Posterior vena cava (tissue), 2 donors: ENCODE measurements at regions not wholly inside any gene's neighbourhood (a gene's known extent, or its start where the extent isn't known, plus 50 kb on each side); places are given as distances from the start of the nearest gene placed in this dataset.
"Not testable (repeated sequence)": the region's sequence is repeated elsewhere in the genome, so short reads cannot be mapped to it uniquely, and the experiment has no call there.

Experiments used
- DNase-seq: peaks from one replicate; pipeline ENCODE4 v3.0.0-alpha.2; 2020; ENCODE audit warnings: low spot score
- intact Hi-C, 2 donors: fragments of 100-400 bp; cut with DNase I; formaldehyde crosslinking; loops; one replicate each; pipeline versions ENCODE4 v1.14.1 to v1.14.2; 2022 to 2023
- donor health status: DM: yes; HTN: yes; CAD: no.
- donor health status: DM: yes; HTN: yes; CAD: no.

DNA sequence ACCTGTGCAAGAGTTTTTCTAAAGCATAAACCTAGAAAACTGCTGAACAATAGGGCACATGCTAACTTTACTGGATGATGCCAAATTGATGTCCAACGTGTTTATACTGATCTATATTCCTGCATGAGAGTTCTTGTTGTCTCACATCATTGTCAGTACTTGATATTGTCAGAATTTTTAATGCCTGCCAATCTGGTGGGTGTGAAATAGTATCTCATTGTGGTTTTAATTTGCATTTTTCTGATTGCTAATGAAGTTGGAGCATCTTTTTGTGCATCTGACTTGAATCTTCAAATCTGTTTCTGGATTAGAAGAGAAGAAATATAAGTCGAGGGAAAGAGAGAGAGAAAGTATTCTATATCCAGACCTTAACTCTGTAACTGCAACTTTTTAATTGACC lies 309.8 kb upstream of the KIAA1217 start:
- DNase-seq: no peak
- intact Hi-C loops: loop anchor here in 1 of 2 donors (5.0 kb wide), 1 partner anchor 1703 kb away; no protein-coding TSS in a partner anchor

DNA sequence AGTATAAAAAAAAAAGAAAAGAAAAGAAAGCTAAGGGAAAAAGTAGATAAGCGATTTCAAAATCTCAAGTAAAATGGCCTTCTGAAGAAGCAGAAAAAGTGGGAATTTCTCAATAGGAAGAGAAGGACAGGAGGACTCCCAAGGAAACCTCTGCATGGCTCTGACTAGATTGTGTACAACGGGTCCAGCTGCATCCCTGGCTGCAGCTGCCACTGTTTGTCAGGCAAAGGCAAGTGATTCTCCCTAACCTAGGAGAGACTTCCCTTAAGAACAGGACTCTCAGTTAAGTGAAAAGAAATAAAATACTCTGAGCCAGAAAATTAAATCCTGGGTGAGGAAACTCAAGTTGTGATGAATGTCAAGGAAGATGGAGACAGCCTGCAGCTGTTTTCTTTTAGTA lies 298.6 kb upstream of the KIAA1217 start:
- DNase-seq: no peak
- intact Hi-C loops: no loop called here

DNA sequence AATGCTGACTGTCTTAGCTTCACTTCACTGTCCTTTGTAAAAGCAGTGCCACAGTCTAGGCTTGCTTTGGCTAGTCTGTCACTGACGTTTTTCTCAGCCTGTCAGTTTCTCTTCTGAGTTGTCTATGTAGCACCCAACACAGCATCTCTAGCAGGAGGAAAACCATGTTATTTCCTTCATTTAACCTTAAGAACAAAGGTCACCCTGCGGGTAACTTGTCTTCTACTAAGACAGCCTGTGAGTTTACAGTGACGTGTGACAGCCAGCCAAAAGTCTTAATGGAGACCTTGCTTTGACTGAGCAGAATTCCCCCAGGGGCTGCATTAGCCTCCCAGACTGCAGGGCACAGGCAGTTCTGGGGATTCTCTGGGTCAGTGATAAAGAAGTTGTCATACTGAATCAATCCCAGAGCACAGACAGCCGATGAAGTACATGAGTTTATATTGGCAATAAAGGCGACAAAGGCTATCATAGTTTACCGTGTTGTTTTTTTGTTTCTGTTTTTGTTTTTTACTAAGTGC lies 296.0 kb upstream of the KIAA1217 start:
- intact Hi-C loops: no loop called here
- DNase-seq: no peak

DNA sequence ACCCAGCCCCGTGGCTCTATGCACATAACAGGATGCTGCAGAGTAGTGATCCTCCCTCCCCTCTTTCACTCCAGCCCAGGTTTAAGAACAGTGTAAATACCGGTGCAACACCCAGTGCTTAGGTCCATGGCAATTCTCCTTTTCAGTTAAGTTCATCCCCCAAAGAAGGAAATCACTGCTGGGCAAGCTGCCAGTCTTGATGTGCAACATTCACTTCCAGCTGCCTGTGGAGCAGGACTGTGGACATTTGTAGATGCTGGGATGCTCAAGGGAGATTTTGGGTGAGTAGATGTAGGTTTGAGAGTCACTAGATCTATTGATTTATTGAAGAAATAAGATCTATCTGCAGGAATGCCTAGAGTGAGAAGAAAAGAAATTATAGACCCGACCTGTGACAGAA lies 294.3 kb upstream of the KIAA1217 start:
- no peak for DNase-seq
- intact Hi-C loops: no loop called here

DNA sequence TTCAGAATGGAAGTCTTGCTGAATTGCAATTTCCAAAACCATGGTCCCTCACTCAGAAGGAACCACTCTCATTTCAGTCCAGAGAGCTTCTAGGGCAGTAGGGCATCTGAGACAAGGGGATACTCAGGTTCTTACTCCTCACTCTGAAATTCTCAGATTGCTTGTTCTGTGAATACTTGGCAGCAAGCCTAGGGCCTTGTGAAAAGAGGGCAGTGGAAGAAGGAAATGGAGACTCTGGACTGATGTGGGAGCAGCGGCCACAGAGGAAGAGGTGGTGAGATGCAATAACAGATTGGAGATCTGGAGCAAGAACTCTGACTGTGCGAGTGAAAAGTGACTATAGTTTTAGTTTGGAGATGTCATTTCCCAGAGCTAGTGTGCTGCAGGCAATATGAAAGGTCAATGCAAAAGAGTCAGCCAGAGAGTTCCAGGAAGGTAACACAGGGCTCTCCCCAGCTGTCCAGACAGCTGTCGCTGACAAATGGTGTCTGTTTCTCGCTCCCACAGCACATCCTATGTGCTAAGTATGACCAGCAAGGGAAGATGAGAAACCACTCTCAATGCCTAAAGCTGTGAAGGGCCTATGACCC lies 291.6 kb upstream of the KIAA1217 start:
- no peak for DNase-seq
- intact Hi-C loops: no loop called here

DNA sequence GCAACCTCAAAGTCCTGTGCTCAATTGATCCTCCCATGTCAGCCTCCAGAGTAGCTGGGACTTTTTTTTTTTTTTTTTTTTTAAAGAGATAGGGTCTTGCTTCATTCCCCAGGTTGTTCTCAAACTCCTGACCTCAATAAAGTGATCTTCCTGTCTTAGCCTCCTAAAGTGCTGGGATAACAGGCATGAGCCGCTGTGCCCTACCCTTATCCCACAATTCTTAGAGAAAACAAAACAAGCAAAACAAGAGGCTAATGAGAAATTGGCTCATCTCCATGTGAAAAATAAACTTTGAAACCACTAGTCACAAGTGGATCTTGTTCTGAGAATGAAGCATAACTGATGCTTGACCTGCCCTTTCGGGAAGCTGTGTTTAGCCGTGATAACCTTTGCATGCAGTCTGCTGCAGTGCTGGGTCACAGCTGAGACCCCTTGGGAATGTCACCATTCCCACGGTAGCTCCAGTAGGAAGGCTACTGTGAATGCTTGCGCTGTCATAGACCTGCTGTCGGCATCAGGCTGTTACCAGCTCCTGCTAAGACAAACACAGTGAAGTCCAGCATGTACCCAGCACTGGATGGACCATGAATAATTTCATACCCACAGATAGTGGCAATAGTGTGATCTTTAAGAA lies 290.7 kb upstream of the KIAA1217 start:
- no peak for DNase-seq
- intact Hi-C loops: no loop called here

DNA sequence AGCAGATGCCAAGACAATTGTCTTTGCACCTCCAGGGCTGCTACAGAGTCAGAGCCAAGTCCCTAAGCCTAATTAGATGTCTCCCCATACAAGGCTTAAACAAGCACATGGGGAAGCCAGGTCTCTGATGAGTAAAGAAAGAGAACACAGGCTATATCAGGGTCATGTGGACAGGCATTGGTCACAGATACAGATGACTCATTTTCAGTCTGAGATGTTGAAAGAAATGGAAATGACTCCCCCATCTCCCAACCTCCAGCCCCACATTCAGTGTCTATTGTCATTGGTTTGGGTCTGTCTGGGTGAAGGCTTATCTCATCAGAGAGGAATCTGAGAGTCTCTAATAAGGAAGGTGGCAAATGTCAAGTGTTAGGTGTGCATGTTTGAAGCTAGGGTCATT lies 290.1 kb upstream of the KIAA1217 start:
- intact Hi-C loops: no loop called here

DNA sequence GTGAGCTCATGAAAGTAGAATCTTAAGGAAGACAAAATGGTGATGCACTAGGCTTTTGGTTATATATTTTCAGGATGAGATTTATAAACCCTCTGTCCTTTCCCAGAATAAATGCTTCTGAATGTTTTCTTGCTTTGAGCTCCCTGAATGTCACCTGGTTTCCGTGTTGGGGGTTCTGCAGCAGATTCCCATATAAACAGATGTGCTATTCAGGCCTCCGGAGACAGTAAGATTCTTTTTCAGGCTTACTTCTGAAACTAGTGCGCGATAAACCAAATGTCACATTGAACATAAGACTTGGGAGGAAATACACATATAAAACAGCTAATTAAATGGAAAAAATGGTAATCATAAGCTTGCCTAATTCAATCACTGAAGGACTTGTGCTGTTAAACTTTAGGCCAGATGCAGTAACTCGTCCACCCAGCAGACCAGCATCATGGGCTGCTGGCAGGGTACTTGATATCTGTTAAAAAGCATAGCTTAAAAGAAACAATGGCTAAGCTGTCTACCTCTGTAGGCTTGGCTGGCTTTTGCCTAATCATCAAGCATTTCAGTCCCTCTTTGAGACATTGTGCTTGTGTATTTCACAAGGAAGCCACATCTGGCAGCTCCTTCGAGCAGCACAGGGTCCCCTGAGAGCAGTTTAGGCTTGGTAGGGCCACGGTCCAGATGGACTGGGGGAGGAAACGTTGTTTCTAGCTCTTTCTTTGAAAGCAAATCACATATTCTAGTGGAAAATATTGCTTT lies 281.2 kb upstream of the KIAA1217 start:
- DNase-seq: no peak
- intact Hi-C loops: no loop called here

More for the DNA sequence above, 290.1 kb upstream of the KIAA1217 start:
- no peak for DNase-seq

DNA sequence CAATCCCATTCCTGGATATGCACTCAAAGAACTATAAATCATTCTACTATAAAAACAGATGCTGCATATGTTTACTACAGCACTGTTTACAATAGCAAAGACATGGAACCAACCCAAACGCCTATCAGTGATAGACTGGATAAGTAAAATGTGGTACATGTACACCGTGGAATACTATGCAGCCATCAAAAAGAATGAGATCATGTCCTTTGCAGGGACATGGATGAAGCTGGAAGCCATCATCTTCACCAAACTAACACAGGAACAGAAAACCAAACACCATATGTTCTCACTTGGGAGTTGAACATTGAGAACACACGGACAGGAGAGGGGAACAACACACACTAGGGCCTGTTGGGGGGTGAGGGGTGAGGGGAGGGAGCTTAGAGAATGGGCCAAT lies 274.9 kb upstream of the KIAA1217 start:
- DNase-seq, intact Hi-C loops: not testable (repeated sequence)

DNA sequence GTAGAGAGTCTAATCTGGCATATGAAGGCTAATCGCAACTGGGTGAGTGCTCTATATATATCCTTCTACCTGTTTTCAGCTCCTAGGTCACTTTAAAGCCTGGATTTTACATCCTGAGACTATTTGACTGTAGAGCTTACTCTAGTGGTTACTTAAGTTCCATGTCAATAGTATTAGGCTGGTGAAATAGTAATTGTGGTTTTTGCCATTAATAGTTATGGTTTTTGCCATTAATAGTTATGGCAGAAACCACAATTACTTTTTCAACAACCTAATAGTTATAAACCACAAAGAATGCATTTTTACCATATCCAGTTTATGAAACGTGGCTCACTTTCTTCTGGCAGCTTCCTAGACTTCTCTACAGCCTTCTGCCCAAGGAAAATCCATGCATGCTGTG lies 263.1 kb upstream of the KIAA1217 start:
- DNase-seq: no peak
- intact Hi-C loops: no loop called here

DNA sequence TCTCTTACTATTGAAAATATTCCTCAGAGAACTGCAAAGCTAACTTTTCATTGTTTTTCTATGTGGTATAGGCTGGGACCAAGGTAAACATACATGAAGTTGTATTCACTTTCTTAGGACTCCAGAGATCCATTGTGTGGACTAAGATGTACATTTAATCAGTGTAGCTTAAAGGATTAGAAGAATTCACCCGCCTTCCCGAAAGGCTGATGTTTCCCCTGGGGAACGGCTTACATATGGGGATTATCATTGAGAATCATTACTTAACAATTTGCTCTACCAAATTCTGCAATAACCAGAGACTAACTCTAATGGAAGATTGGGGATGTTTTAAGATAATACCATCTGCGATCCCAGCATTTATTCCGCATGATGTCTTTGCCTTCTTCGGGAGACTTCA lies 257.1 kb upstream of the KIAA1217 start:
- DNase-seq: no peak
- intact Hi-C loops: no loop called here

DNA sequence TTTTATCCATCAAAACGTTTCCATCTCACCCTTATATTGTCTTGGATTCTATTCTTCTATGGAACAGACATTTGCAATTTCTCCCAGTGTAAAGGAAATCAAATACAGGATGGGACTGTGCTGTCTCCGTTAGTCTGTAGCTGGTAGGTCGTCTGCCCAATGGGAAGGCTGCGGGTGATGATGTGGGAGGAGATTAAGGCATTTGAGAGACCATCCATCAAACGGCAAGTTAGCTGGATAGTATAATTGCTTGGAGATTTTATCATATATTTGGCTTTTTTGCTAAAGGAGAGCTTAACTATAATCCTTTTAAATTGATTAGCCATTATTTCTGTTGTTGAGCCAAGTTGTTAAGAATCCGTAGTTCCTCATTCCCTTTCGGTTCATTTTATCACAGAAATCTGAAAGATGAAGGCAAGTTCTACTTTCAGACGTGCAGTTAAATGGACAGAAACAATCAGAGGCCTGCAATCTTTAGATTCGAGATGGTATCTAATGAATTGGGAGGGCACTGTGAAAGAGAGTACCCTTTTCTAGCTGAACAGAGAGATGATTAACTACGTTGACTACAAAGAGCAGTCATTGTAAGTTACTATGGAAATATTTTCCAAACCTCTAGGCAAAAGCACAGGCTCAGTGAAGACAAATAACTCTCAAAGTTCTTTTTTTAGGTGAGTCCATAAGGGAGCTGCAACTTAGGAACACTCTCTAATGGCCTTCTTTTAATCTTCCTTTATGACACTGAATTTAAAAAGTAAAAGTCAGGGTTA lies 253.3 kb upstream of the KIAA1217 start:
- intact Hi-C loops: no loop called here
- DNase-seq: no peak

DNA sequence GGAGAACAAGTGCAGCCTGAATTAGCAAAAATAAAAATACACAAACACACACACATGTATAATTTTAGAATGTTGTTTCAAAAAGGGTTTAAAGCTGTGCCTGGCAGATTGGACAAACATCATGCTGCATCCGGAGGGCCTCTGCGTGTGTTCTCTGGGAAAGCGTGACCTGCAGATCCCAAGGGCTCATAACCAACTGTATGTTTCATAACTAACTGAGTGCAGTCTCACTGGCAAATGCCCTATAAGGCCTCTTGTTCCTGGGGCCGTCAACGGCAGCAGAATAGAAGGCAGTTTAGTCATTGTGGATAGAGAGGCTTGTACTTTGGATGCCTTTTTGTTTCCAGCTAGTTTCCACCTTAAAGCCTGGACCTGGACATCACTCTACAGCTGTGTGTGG lies 243.8 kb upstream of the KIAA1217 start:
- intact Hi-C loops: no loop called here

DNA sequence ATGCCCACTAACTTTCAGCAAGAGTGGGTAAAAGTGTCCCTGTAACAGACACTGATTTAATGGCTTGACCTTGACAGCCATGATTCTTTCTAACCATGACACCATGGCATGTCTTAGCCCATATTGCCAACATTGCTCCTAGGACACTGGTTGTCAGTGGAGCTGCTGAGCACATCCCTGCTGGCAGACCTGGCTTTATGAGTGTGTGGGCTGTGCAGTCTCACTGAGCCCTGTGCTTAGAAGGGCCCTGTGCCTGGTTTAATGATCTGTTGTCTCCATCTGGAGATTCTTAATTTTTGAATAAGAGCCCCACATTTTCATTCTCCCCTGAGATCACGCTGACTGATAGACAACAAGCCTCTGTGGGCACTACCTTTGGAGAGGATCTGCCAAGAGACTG lies 243.1 kb upstream of the KIAA1217 start:
- intact Hi-C loops: no loop called here
- DNase-seq: no peak

More for the DNA sequence above, 243.8 kb upstream of the KIAA1217 start:
- no peak for DNase-seq

DNA sequence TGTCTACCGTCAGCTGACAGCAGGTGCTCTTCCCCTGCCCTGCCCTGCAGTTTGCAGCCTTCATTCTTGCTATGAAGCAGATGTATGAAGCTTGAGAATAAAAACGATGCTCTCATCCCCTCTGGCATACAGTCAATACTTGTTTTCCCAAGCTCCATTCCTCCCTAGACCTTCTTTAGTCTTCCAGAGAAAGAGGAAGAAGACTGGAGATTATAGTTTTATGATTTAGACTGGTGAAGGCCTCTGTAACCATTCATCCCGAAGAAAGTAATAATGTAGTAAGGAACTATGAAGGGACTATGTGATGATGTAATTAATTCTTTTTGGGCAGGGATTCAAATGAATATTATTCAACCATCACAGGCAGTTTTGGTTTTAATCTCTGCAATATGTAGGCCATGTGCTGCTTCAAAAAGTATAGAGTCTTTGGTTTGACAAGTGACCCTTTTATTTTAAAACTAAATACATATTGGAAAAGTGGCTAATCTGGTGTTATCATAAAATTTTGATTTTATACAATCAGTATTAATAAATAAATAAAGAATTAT lies 242.4 kb upstream of the KIAA1217 start:
- no peak for DNase-seq
- intact Hi-C loops: no loop called here

DNA sequence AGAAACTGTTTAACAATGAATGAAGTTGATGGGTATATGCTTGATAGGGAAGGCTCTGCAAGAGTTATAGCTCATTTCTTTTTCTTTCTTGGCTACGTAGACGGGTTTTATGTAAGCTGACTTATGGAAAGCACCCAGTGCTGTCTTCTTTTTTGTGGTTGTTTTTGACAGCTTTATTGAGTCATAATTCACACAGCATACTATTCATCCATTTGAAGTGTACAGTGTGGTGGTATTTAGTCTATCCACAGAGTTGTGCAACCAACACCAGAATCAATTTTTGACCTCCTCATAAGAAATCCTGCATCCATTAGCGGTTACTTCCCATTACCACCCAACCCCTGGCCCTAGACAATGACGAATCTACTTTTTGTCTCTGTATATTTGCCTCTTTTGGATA lies 240.6 kb upstream of the KIAA1217 start:
- no peak for DNase-seq
- intact Hi-C loops: no loop called here

DNA sequence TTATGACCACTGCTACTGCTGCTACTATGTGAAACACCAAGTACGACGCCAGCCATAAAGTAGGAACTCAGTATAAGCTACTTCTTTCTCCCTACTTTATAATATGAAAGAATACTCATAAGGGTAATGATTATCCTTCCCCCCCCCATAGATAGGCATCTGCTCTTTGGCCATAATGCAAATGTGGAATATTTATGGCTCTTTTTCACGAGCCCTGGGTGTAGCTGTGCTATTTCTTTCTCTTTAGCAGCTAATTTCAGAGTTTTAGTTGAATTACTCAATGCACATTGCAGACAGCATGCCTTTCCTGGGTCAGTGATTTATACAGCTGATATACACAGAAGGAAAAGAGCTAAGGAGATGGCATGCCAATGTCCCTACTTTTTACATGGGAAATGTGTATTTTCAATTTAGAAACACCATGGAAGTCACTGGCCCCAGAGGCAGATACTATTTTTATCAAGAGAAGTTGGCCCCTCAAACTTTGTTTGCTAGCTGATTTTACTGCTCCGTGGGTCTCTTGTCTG lies 234.1 kb upstream of the KIAA1217 start:
- intact Hi-C loops: no loop called here
- DNase-seq: no peak

DNA sequence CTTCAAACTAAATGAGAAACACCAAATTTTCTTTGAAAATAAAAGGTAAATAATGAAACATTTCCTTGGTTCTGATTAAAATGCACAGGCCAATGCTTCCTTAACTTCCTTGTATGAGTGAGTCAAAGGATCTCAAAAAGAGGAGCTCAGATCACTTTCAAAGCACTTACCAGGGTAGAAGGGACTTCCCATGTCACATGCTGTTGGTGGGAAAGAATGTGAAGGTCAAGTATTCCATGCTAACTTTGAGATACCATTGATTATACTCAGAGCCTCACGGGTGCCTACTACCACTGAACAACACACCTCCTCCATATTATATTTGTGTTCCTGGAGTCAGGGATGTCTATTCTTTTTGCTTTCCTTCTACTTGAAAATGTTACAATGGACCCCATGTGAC lies 233.5 kb upstream of the KIAA1217 start:
- DNase-seq: no peak
- intact Hi-C loops: no loop called here

DNA sequence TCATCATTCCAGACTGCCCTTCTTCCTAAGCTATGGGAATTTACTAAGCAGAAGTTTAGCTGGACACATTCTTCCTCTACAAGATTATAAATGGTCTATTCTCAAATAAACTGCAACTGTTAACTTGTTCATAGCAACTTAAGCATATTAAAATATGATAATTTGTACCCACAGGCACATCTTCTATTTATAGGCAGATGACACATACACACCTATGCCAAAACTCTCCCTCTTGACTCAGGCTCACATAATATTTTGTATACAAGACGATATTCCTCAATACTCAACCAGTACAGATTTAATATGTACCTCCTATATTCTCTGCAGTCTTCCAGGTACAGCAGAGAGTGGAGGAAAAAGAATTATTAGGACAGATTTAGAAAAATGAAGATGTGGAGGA lies 232.7 kb upstream of the KIAA1217 start:
- intact Hi-C loops: no loop called here
- DNase-seq: no peak
